ENCODE measurements at regions not wholly inside any gene's neighbourhood (a gene's known extent, or its start where the extent isn't known, plus 50 kb on each side); places are given as distances from the start of the nearest gene placed in this dataset.
A peak's percentile ranks its signal among the peaks of the same experiment; 100 is the strongest.

DNA sequence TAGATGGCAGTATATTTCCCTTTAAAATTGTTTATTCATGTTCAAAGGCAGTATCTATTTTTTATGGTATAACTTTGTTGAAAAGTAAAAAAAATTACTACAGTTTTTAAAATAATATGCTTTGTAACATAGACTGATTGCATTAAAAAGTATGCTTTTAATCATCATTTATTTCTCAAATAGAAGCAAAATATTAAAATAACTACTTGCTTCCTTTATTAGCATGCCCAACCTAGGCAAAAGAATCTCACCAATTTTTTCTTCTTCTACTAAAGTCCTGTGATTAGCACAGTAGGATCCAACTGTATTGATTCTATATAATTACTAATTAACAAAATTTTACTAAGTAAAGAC, 69.6 kb upstream of the NFKB1 start:
- no peak overlapping the region for H3K9ac ChIP-seq (ENCODE audit: insufficient read depth, low read length)
- H3K79me2 ChIP-seq (ENCODE audit: control insufficient read depth, insufficient read depth, low read length), result no peaks in the 10 kb centered on the region
- H3K9me3 ChIP-seq (ENCODE audit: control insufficient read depth, insufficient read depth, low read depth, low read length), result no peaks in the 10 kb centered on the region
- TF ChIP-seq CTCF (conservative IDR thresholded peaks at IDR 0.05 in 1 of 2, IDR thresholded peaks at IDR 0.05 in 1 of 2; ENCODE audit: low read depth in 1 of 2, low read length in 2 of 2) (no peak), EZH2 (IDR thresholded peaks at IDR 0.05; ENCODE audit: low read length, missing control alignments) (no peak)
- H3K27ac ChIP-seq (ENCODE audit: insufficient read depth, low read length), result peak overlapping the region; percentile 15
- no peak overlapping the region for H2AFZ ChIP-seq (ENCODE audit: low read length)
- H3K4me2 ChIP-seq (ENCODE audit: extremely low read depth, insufficient read depth, low read length), result peak overlapping the region; percentile 63
- DNase-seq (ENCODE audit: low read depth in 2 of 2), result no peak
- no peaks in the 10 kb centered on the region for H4K20me1 ChIP-seq (ENCODE audit: control insufficient read depth, extremely low read depth, insufficient read depth, low read length)
- peaks cover 3% of the 10 kb centered on the region for H3K4me1 ChIP-seq (ENCODE audit: control insufficient read depth, extremely low read depth, insufficient read depth, low read length)
- no peaks in the 10 kb centered on the region for H3K27me3 ChIP-seq (ENCODE audit: control insufficient read depth, insufficient read depth, low read length)
- peak overlapping the region in 3 of 4 experiments; percentile 42 to 85 (median 65) for H3K4me3 ChIP-seq (replicated peaks in 1 of 4; ENCODE audit: control extremely low read depth in 1 of 4, insufficient read depth in 1 of 4, low read depth in 3 of 4, low read length in 4 of 4)
- no peaks in the 10 kb centered on the region for H3K36me3 ChIP-seq (ENCODE audit: control insufficient read depth, insufficient read depth, low read length)

DNA sequence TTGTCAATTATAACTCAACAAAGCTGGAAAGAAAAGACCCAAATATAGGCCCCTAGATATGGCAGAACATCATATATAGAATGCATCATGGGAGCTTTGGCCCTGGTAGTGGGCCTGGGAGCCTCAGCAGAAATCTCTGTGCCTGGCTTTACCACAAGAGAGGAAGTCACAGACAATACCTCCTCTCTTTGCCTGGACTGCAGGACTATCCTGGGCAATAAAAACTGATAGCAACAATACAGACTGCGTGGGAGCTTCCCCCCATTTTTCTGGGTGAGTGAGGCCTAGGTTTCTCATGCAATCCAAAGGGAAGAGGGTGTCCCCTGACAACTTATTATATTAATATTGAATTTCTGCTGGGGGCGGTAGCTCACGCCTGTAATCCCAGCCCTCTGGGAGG, 64.0 kb upstream of the NFKB1 start:
- H3K4me1 ChIP-seq (ENCODE audit: control insufficient read depth, extremely low read depth, insufficient read depth, low read length), result peaks cover 7% of the 10 kb centered on the region
- H3K4me3 ChIP-seq (replicated peaks in 1 of 4; ENCODE audit: control extremely low read depth in 1 of 4, insufficient read depth in 1 of 4, low read depth in 3 of 4, low read length in 4 of 4), result no peak overlapping the region
- H3K27ac ChIP-seq (ENCODE audit: insufficient read depth, low read length), result no peak overlapping the region
- no peak overlapping the region for H3K9ac ChIP-seq (ENCODE audit: insufficient read depth, low read length)
- no peak for DNase-seq (ENCODE audit: low read depth in 2 of 2)
- no peaks in the 10 kb centered on the region for H3K36me3 ChIP-seq (ENCODE audit: control insufficient read depth, insufficient read depth, low read length)
- no peaks in the 10 kb centered on the region for H3K9me3 ChIP-seq (ENCODE audit: control insufficient read depth, insufficient read depth, low read depth, low read length)
- TF ChIP-seq CTCF (conservative IDR thresholded peaks at IDR 0.05 in 1 of 2, IDR thresholded peaks at IDR 0.05 in 1 of 2; ENCODE audit: low read depth in 1 of 2, low read length in 2 of 2) (no peak), EZH2 (IDR thresholded peaks at IDR 0.05; ENCODE audit: low read length, missing control alignments) (no peak)
- no peak overlapping the region for H2AFZ ChIP-seq (ENCODE audit: low read length)
- H3K79me2 ChIP-seq (ENCODE audit: control insufficient read depth, insufficient read depth, low read length), result no peaks in the 10 kb centered on the region
- H3K4me2 ChIP-seq (ENCODE audit: extremely low read depth, insufficient read depth, low read length), result no peak overlapping the region
- H4K20me1 ChIP-seq (ENCODE audit: control insufficient read depth, extremely low read depth, insufficient read depth, low read length), result no peaks in the 10 kb centered on the region
- H3K27me3 ChIP-seq (ENCODE audit: control insufficient read depth, insufficient read depth, low read length), result no peaks in the 10 kb centered on the region

- TF ChIP-seq EZH2 (IDR thresholded peaks at IDR 0.05; ENCODE audit: low read length, missing control alignments) (no peak), CTCF (conservative IDR thresholded peaks at IDR 0.05 in 1 of 2, IDR thresholded peaks at IDR 0.05 in 1 of 2; ENCODE audit: low read depth in 1 of 2, low read length in 2 of 2) (no peak)
- Histone ChIP-seq H4K20me1 (ENCODE audit: control insufficient read depth, extremely low read depth, insufficient read depth, low read length) (no peaks in the 10 kb centered on the region), H3K79me2 (ENCODE audit: control insufficient read depth, insufficient read depth, low read length) (no peaks in the 10 kb centered on the region), H3K4me1 (ENCODE audit: control insufficient read depth, extremely low read depth, insufficient read depth, low read length) (peaks cover 7% of the 10 kb centered on the region), H2AFZ (ENCODE audit: low read length) (no peak overlapping the region), H3K9ac (ENCODE audit: insufficient read depth, low read length) (no peak overlapping the region), H3K27ac (ENCODE audit: insufficient read depth, low read length) (peak overlapping the region; percentile 43), H3K4me3 (replicated peaks in 1 of 4; ENCODE audit: control extremely low read depth in 1 of 4, insufficient read depth in 1 of 4, low read depth in 3 of 4, low read length in 4 of 4) (no peak overlapping the region), H3K36me3 (ENCODE audit: control insufficient read depth, insufficient read depth, low read length) (no peaks in the 10 kb centered on the region), H3K9me3 (ENCODE audit: control insufficient read depth, insufficient read depth, low read depth, low read length) (no peaks in the 10 kb centered on the region), H3K27me3 (ENCODE audit: control insufficient read depth, insufficient read depth, low read length) (no peaks in the 10 kb centered on the region), H3K4me2 (ENCODE audit: extremely low read depth, insufficient read depth, low read length) (peak overlapping the region; percentile 61)
- DNase-seq (ENCODE audit: low read depth in 2 of 2), result peak in 1 of 2 donors; percentile 45
Observed at GRCh38 chr4:102438396-102439235, 62.5 kb upstream of the NFKB1 start.
